AG04449 (cell line): ENCODE measurements at regions not wholly inside any gene's neighbourhood (a gene's known extent, or its start where the extent isn't known, plus 50 kb on each side); places are given as distances from the start of the nearest gene placed in this dataset.
"Not testable (repeated sequence)": the region's sequence is repeated elsewhere in the genome, so short reads cannot be mapped to it uniquely, and the experiment has no call there.

Experiments used
- CTCF ChIA-PET: fragments of 350-600 bp; formaldehyde crosslinking; extraction: SDS; loops from one replicate; lab custom pipeline; 2021; ENCODE audit warnings: antibody characterized with exemption; lab: Yijun Ruan, JAX
- POLR2A ChIA-PET: fragments of 400-600, 350-600 bp; formaldehyde crosslinking; extraction: SDS; loops from one replicate; lab custom pipeline; 2020; ENCODE audit warnings: antibody characterized with exemption, inconsistent platforms; lab: Yijun Ruan, JAX
- DNase-seq: peaks from one replicate; pipeline ENCODE4 v3.0.0-alpha.2; 2010; ENCODE audit warnings: low read depth, low spot score
- H3K4me3 ChIP-seq: 2 replicates; pipeline ENCODE4 v1.5.1; 2011; ENCODE audit warnings: low read depth, mild to moderate bottlenecking, control low read depth, low read length
- TF ChIP-seq, protein P1 (sequence below): IDR thresholded peaks from one replicate; pipeline ENCODE4 v1.5.1; 2011; ENCODE audit warnings: mild to moderate bottlenecking, moderate library complexity, low read length, control low read depth, inconsistent platforms; ENCODE audit not compliant: insufficient read depth; ENCODE audit errors: missing control alignments

- TF ChIP-seq, protein P1, sequence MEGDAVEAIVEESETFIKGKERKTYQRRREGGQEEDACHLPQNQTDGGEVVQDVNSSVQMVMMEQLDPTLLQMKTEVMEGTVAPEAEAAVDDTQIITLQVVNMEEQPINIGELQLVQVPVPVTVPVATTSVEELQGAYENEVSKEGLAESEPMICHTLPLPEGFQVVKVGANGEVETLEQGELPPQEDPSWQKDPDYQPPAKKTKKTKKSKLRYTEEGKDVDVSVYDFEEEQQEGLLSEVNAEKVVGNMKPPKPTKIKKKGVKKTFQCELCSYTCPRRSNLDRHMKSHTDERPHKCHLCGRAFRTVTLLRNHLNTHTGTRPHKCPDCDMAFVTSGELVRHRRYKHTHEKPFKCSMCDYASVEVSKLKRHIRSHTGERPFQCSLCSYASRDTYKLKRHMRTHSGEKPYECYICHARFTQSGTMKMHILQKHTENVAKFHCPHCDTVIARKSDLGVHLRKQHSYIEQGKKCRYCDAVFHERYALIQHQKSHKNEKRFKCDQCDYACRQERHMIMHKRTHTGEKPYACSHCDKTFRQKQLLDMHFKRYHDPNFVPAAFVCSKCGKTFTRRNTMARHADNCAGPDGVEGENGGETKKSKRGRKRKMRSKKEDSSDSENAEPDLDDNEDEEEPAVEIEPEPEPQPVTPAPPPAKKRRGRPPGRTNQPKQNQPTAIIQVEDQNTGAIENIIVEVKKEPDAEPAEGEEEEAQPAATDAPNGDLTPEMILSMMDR, result no peak
- H3K4me3 ChIP-seq, result no peak overlapping the region
- DNase-seq, result no peak
- ChIA-PET POLR2A (no interaction called here), CTCF (no interaction called here)
Measured at GRCh38 chr15:38134252-38134651, 118.4 kb upstream of the SPRED1 start.

- CTCF ChIA-PET, POLR2A ChIA-PET, H3K4me3 ChIP-seq, DNase-seq: not testable (repeated sequence)
Measured at GRCh38 chr15:38142195-38142594, 110.4 kb upstream of the SPRED1 start.

- ChIA-PET POLR2A (no interaction called here), CTCF (no interaction called here)
- TF ChIP-seq, protein P1, result no peak
- no peak for DNase-seq
- H3K4me3 ChIP-seq, result no peak overlapping the region
Measured at GRCh38 chr15:38144921-38145320, 107.7 kb upstream of the SPRED1 start.

GRCh38 chr15:38145651-38146111 lies 107.0 kb upstream of the SPRED1 start:
- ChIA-PET CTCF (no interaction called here), POLR2A (no interaction called here)
- H3K4me3 ChIP-seq, result no peak overlapping the region
- TF ChIP-seq, protein P1, result no peak
- DNase-seq, result no peak

DNA sequence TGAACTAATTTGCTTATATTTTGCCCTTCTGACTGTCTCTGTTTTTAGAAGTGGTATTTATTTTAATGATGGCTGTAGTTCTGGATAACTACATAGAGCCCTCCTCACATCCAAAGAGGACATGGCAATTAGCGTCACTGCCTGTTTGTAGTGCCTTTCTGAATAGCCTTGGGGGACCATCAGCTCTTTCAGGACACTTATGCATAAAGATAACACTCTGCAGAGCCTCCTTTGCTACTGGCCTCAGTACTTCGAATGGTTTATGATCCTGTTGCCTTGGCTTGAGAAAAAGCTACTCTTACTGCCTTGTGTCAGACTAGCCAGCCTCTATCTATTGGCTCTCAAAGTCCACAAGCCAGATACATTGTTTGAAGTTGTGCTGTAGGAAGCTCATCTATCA lies 105.4 kb upstream of the SPRED1 start:
- POLR2A ChIA-PET, result no interaction called here
- TF ChIP-seq, protein P1, result no peak
- H3K4me3 ChIP-seq, result no peak overlapping the region
- DNase-seq, result no peak
- CTCF ChIA-PET, result interaction anchor here (1.1 to 1.3 kb wide), 3 partner anchors 10 to 152 kb away, joined by 3 read pairs; no protein-coding TSS in a partner anchor

GRCh38 chr15:38148471-38148870 lies 104.2 kb upstream of the SPRED1 start:
- H3K4me3 ChIP-seq, result no peak overlapping the region
- CTCF ChIA-PET, result interaction anchor here (1.2 to 1.3 kb wide), 2 partner anchors 8 to 153 kb away, joined by 3 read pairs; no protein-coding TSS in a partner anchor
- POLR2A ChIA-PET, result interaction anchor here (0.5 kb wide), 1 partner anchor 20 kb away, joined by 4 read pairs; no protein-coding TSS in a partner anchor
- DNase-seq, result no peak
- TF ChIP-seq, protein P1, result no peak

GRCh38 chr15:38149315-38149714 lies 103.3 kb upstream of the SPRED1 start:
- ChIA-PET CTCF (interaction anchor here (0.9 kb wide), 1 partner anchor 153 kb away, joined by 3 read pairs; no protein-coding TSS in a partner anchor), POLR2A (no interaction called here)
- TF ChIP-seq, protein P1, result no peak
- H3K4me3 ChIP-seq, result no peak overlapping the region
- no peak for DNase-seq
